GM19043 (cell line): ENCODE measurements at regions not wholly inside any gene's neighbourhood (a gene's known extent, or its start where the extent isn't known, plus 50 kb on each side); places are given as distances from the start of the nearest gene placed in this dataset.
"Not testable (repeated sequence)": the region's sequence is repeated elsewhere in the genome, so short reads cannot be mapped to it uniquely, and the experiment has no call there.

ENCODE experiments used
- ATAC-seq: cut with Tn5 transposase; IDR thresholded peaks from one replicate; pipeline ENCODE4 v1.9.1; 2021; ENCODE audit warnings: low read depth; ENCODE audit not compliant: unreplicated experiment

DNA sequence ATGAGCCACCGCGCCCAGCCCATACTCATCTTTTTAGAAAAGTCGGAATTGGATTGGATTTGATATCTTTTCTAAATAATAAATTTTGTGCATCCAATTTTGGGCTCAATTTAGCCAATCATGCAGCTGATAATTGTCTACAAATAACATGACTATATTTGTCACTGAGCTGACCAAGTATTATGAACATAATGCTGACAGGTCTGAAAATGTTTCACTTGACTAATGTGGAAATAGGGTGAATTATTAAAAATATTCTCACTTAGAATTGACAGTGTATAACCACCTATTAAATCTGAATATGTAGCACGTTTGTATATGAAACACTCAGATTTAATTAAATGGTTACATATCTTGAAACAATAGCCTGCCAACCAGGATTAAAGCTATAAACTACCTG is 657.2 kb upstream of the FSHR start:
- ATAC-seq = no peak

DNA sequence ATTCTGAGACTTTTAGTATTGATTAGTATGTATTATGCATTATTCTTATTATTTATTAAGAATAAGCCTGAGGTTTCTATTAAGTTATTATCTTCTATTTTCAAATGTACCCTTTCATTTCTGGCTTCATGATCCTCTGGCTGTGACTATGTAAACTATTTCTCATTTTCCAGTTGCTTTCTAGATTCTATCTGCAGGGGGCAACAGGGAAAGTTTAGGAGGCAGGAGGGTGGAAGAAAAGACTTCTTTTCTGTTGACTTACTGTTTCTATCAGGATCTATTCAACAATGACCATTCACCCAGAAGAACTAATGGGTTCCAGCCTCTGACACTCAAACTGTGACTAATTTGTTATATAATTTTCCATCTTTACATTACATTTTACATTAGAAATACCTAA is 653.4 kb upstream of the FSHR start:
- ATAC-seq = no peak

DNA sequence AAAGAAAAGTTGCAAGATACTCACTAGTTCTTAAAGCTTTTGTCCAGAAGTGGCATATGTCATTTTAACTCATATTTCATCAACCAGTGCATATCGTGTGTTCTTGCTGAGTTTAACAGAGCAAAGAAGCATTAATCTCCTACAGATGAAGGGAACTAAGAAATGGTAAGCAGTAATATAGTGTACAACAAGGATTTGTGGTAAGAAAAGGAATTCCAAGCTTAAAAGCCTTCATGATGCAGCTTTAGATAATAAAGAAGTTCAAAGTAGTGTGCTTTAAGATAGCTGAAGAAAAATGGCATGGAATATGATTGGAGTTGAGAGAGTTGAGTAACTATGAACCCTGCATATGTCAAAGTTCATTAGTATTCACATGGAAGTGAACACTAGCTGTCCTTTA is 649.8 kb upstream of the FSHR start:
- no peak for ATAC-seq

DNA sequence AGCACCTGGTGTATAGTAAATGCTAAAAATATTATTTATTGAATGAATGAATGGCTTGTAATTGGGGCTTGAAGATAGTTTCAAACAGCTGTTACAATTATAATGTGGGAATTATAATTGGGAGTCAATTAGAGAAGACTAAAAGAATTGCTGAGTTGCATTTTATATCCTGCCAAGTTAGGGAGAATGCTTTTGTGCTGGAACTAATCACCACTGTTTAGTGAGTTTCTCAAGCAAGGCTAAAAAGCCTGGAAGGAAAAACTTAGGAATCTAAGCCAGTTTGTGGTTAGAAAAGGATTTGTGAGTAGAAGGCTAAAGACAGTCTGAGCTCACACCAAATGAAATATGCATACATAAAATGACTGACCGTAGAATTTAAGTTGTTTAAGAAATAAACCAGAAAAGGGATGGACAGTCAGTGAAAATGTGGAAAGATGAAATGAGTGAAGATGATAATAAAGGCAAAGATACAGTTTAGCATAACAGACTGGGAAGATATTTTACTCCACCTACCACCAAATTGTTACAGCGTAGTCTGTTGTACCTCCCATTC is 647.7 kb upstream of the FSHR start:
- no peak for ATAC-seq

DNA sequence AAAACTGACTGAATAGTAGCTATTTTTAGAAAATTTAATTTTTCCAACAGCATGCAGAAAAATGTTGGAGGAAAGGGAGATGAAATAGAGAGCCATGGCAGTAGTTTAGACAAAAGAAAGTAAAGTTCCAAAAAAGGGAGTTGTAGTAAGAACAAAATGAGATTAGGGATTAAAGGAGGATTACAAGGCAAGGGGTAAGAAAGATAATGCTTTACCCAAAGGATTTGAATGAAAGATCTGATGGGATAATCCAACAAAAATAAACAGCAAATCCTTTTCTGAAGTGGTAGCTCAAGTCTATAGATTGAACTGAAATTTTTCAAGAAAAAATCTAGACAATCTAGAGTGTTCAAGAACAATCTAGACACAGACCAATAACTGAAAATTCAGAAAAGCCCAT is 644.3 kb upstream of the FSHR start:
- no peak for ATAC-seq

DNA sequence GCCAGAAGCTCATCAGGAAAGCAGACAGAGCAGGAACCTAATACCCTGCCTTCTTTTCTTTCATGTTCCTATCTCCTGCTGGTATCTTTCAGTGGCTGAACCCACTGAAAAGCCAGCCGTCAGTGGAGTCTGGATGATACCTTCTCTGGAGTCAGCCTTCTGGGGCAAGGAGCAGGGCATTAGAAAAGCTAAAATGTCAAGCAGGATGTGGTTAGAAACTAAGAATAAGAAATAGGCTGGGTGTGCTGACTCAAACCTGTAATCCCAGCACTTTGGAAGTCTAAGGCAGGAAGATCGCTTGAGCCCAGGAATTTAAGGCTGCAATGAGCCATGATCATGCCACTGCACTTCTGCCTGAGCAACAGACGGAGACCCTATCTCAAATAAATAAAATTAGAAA is 642.0 kb upstream of the FSHR start:
- no peak for ATAC-seq

DNA sequence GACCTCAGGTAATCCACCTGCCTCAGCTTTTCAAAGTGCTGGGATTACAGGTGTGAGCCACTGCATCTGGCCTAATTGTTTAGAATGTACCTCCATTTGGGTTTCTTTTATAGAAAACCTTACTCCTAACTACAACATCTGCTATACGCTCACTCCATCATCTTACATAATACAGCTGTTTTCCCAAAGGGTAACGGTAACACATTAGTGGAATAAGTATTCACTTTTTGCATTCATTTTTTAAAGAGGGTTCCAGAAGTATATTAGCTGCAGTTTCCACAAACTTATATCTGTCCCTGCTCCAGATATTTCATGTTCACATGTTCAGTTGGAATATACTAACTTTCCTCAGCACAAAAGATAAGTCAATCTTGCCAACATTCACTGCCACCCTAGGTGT is 640.1 kb upstream of the FSHR start:
- no peak for ATAC-seq

DNA sequence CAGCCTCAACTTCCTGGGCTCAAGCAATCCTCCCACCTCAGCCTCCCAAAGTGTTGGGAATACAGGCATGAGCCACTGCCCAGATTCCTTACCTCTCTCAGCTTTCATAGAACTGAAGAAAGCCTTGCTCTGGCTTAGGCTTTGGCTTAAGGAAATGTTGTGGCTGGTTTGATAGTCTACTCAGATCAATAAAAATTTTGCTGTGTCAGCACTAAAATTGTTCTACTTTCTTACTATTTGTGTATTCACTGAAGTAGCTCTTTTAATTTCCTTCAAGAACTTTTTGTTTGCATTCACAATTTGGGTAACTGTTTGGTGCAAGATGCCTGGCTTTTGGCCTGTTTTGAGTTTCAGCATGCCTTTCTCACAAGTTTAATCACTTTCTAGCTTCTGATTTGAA is 634.0 kb upstream of the FSHR start:
- no peak for ATAC-seq

DNA sequence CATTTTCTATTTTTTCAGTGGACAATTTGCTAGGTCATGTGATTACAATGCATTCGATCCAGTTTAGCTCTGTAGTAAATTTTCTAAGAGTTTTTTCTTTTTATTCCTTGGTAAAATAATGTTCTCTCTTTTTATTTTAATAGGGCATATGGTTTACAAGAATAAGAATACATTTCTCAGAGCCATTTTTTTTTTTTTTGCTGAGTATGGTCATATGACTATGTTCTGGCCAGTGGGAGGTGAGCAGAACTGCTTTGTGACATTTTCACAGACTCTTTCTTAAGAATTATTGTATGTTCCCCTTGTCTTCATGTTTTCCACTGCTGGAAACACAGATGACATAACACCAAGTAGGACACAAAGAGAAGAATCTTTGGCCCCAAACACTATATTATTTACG is 626.6 kb upstream of the FSHR start:
- ATAC-seq = no peak

DNA sequence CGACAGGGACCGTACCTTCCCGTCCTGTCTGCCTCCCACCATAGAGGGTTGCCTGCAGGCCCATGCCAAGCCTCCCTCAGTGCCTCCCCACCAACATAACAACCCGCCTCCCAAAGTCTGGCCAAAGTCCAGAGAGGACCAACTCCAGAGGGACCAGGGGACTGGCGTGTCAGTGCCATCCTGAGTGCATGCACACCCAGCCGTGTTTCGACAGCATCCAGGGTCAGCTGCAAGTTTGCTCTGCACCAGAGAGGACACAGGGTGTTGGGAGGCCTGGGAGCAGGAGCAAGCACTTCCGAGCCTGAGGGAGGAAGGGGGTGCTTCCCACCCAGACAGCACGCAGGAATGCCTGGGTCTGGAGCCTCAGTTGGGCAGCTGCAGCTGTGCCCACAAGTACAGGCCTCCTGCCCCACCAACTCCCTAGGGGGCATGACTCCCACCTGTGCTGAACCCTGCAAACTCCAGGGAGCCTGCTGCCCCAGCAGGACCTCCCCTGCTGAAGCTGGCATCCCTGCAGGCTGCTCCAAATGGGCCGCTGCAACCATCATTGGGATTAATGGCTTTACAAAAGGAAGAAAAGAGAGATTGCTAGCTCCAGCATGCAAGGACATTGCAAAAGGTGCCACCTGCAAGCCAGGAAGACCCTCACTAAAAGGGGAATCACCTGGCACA is 618.1 kb upstream of the FSHR start:
- no peak for ATAC-seq

DNA sequence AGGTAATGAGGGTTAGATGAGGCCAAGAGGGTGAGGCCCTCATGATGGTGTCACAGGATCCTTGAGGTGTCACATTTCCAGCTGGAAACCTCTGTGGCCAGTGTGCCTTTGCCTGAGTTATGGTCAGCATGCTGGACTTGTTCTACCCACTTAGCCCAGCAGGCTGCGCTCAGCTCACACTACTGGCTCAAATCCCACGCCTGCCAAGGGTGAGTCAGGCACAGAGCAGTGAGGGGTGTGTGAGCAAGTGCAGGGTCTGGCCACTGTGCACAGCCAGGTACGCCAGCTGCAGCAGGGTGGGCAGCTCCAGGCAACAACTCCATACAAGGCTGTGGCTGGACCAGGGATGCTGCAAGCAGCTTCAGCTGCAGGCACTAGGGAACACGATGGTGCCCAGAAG is 616.6 kb upstream of the FSHR start:
- peak; percentile 51 for ATAC-seq

DNA sequence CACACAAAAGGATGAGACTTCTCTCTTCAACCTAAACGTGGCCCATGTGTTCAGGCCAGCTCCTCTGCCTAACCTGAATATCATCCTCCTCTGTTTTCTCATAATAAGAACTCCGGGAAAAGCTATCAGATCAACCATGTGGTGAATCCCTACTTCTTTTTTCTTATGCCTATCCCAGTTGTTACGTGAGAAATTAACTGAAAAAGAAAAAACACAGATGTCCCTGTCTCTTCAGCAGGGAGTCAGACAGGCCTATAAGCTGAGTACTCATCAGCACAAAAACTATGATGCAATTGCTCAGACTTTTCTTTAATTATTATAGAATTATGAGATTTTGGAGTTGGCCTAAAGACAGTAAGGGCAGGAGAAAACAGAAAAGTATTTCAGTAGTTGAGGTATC is 613.0 kb upstream of the FSHR start:
- no peak for ATAC-seq

DNA sequence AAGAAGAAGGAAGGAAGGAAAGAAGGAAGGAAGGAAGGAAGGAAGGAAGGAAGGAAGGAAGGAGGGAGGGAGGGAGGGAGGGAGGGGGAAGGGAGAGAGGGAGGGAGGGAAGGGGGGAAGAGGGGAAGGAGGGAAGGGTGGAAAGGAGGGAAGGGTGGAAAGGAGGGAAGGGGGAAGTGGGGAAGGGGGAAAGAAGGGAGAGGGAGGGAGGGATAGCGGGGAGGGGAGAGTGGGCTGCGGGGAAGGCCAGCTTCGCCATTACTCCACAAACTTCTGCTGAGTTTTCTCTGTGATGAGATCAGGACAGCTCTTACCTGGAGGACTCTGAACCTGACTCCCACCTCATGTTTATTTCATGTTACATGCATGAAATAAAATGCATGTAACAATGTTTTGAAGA is 601.5 kb upstream of the FSHR start:
- no peak for ATAC-seq

DNA sequence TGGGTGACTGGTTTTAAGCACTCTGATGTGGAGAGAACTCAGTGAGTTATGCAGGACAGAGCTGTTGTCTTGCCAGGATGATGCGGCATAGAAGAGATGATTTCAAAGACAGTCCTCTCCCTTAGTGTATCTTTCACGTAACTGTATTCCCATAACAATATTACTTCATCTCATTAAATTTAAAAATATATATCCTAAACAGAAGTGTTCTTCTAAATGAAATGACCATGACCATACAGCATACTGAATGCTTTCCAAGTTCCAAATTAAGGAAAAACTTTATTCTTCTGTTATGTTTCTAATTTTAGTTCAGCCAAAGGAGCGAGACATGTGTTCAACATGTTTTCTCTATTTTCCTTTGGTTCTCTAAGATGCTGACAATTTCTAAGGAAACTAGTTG is 600.1 kb upstream of the FSHR start:
- no peak for ATAC-seq

DNA sequence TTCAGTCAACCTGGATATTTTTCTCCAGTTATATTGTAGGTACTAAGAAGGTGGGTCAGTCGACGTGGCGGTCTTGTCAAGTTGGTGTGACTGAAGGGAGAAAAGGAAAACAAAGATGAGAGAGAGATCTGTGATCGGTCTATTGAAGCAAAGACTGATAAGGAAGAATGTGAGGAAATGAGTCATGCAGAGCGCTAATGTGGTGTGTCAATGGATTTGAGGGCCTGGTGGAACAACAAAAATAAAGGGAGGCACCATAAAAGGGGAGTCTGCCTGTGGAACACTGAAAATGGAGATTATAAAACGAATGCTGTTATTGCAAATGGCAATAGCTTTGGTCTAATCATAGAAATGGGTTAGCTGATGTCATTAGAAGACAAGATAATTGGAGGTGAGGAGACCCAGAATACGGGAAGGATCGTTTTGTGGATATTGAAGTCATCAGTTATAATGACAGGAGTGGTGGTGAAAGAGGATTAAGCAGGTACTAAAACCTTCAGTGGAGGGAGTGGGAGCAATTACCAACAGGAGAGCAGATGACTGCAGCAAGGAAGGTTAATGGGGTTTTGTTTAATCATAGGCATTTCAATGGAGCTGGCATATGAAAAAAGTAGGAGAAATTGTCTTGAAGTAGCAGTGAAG is 599.1 kb upstream of the FSHR start:
- ATAC-seq = no peak

DNA sequence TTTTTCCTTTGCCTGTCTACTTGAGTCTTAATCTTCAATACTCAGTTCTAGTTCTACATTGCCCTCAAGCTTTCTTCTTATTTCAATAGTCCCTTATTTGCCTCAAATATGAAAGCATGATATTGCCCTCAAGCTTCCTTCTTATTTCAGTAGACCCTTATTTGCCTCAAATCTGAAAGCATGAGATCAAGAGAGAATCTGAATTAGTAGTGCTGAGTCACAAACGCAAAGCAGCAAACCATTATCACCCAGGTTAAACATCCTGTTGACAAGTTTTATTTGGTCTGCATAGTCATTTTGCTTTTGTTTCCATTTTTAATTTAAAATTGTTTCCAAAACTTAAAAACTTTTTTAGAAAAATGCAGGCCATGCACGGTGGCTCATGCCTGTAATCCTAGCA is 583.3 kb upstream of the FSHR start:
- ATAC-seq = no peak

DNA sequence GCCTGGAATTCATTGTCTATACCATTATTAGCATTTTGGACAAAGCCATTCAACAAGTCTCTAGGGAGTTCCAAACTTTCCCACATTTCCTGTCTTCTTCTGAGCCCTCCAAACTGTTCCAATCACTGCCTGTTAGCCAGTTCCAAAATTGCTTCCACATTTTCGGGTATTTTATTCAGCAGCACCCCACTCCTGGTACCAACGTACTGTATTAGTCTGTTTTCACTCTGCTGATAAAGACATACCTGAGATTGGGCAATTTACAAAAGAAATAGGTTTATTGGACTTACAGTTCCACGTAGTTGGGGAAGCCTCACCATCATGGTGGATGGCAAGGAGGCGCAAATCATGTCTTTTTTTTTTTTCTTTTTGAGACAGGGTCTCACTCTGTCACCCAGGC is 578.6 kb upstream of the FSHR start:
- ATAC-seq = not testable (repeated sequence)

DNA sequence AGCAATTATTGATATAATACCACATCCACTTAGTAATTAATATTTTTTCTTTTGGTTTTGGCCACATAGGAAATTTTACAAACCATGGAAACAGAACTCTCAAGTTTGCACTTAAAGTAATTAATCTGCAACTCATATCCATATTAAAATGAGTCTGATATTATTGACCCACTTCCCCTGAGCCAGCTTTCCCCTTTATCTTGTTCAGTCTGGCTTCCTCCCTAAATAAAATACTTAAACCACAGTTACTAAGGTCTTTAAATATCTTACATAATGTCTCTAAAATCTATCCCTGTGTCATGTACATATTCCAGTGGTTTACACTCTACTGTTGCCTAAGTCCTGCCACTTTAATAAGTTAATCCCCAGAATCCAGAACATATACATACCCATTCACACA is 564.9 kb upstream of the FSHR start:
- ATAC-seq = no peak

DNA sequence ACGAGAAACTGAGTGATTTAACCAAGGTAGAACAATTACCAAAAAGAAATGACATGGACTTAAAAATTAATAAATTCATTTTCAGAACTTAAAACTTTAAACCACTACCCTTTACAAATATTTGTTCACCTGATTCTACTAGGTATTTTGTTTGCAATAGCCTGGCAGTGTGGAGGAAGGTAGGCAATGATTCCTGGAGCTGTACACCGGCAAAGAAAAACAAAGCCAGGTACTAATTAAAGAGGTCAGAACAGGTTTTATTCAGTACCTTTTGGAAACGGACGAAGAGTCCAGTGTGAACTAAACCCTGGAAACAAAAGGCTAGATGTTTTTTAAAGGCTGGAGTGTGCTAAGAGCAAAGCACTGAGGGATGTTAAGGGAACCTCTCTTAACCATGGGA is 561.3 kb upstream of the FSHR start:
- no peak for ATAC-seq

DNA sequence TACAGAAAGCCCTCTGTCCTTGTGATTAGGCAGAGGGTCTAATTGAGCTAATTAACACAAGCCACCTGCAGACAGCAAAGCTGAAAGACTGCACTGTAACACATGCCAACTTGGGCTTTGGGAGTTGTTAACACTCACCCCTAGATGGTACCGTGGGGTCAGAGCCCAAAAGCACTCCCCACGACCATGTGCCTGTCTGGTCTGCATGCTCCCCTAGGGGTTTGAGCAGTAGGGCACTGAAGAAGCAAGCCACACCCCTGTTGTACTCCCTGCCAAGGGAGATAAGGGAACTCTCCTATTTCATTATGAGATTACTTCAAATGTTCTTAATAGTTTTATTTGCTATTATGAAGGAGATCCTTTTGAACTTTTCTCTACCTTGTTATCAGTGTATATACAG is 560.1 kb upstream of the FSHR start:
- no peak for ATAC-seq

DNA sequence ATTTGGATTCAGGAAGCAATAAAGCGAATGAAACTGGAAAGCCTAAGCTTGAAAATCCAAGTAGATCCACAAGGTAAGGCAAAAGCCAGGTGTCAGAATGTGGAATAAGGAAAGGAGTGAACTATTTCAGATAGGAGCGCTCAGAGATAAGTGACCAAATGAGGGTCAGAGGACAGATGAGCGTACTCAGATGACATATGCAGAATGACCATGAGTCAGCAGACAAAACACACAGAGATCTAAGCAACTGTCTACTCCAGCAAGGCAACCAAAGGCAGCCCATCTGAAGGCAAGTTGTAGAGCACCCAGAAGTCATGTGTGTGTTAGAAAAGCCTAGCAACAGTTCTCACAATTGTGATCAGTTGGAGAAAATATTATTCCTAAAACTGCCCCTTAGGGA is 548.4 kb upstream of the FSHR start:
- no peak for ATAC-seq

DNA sequence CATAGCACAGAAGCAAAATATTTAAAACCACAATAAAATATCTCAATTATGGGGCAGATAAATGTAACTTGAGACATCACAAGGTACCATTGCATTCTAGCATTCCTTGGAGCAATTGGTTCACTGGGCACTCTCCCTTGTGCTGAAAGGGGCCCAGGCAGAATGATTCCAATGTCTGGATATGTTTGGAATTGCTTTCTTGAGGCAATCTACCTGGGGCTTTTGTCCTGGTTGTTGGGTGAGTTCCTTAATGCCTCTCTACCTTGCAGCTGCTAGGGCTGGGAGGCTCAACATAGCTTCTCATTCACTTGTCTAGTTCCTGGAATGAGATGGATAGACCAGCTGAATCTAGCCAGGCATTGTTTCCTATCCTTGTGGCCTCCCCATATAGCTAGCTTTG is 539.6 kb upstream of the FSHR start:
- no peak for ATAC-seq
